ENCODE measurements at regions not wholly inside any gene's neighbourhood (a gene's known extent, or its start where the extent isn't known, plus 50 kb on each side); places are given as distances from the start of the nearest gene placed in this dataset.

DNA sequence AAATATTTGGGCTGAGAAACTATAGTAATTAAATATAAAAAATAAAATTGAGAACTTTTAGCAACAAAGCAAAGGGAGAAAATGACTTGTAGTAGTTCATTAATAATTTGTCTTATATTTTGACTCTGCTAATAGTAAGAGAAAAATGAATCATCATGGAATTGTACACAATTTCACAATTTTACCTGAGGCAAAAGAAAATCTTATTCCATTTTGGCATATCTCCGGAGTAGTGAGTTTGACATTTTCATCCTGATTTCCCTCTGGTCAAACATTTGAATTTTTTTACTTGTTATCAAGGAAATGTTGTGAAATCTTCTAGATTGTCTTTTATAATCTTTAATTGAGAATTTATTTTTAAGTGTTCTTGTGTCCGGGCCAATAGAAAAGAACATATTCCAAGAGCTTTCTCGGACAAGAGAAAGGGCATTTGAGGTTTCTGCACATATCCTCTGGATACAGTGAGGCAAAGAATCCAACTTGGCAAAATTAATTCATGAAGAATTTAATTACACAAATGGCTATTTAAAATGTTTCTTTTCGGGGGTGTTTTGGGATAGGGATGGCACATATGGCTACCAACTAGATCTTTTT, 89.3 kb upstream of the IGSF10 start:
- TF ChIP-seq EZH2 (IDR thresholded peaks at IDR 0.05; ENCODE audit: insufficient read depth, poor library complexity, severe bottlenecking) = no peak
- TF ChIP-seq EZH2phosphoT487 (IDR thresholded peaks at IDR 0.05; ENCODE audit: insufficient read depth, low read depth) = no peak
